Muscle of leg (tissue), 3 donors: ENCODE measurements at regions not wholly inside any gene's neighbourhood (a gene's known extent, or its start where the extent isn't known, plus 50 kb on each side); places are given as distances from the start of the nearest gene placed in this dataset.
A peak's percentile ranks its signal among the peaks of the same experiment; 100 is the strongest.

ENCODE experiments used
- DNase-seq: peaks from one replicate; pipeline ENCODE4 v3.0.0; 2013
- H3K27ac ChIP-seq: one replicate; pipeline ENCODE4 v1.5.1; 2013; ENCODE audit warnings: mild to moderate bottlenecking, low read length, control low read depth
- H3K27me3 ChIP-seq: one replicate; pipeline ENCODE4 v1.6.1; 2013; ENCODE audit warnings: low read length; ENCODE audit not compliant: control insufficient read depth, insufficient read depth
- H3K36me3 ChIP-seq: one replicate; pipeline ENCODE4 v1.6.1; 2013; ENCODE audit warnings: low read length; ENCODE audit not compliant: control insufficient read depth, insufficient read depth
- H3K4me1 ChIP-seq: one replicate; pipeline ENCODE4 v1.6.1; 2013; ENCODE audit warnings: low read length; ENCODE audit not compliant: control insufficient read depth, insufficient read depth
- H3K4me3 ChIP-seq: one replicate; pipeline ENCODE4 v1.5.1; 2013; ENCODE audit warnings: low read length, control low read depth
- H3K9me3 ChIP-seq: replicated peaks from 2 replicates; pipeline ENCODE4 v1.6.1; 2013; ENCODE audit warnings: low read depth, low read length; ENCODE audit not compliant: control insufficient read depth
- WGBS: methylation state at CpG from one replicate; pipeline ENCODE4 v1.1.5; 2013; ENCODE audit warnings: missing lambda C conversion rate; ENCODE audit not compliant: insufficient coverage; 5-methylcytosine and 5-hydroxymethylcytosine counted together

DNA sequence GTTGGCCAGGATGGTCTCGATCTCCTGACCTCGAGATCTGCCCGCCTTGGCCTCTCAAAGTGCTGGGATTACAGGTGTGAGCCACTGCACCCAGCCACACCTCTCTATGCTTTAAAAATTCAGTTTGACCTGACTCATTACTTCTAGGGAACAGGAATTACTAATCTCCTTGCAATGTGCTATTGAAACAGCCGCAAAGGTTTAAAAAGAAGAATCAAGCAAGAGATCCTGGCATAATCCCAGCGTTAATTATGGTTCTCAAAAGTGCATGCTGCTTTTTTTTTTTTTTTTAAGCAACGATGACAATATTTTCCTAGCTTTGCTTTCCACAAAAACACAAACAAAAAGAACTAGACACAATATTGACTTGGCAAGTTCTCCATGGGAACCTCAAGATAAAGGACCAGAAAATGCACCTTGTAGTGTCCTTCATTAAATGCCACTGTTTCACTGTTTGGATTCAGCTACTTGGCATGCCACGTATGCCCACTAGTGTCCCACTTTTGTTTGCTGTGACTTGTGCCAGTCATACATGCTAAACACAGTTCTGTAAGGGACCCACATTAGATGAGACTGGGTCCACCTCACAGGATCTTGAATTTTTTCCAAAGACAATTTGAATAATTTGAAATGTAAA is 112.6 kb upstream of the PPARGC1A start:
- Histone ChIP-seq H3K36me3 (no peaks in the 10 kb centered on the region), H3K27me3 (no peaks in the 10 kb centered on the region), H3K9me3 (no peaks in the 10 kb centered on the region), H3K4me1 (no peaks in the 10 kb centered on the region), H3K4me3 (no peak overlapping the region), H3K27ac (no peak overlapping the region)
- no peak for DNase-seq
- 93% methylated on average over 4 of the region's 7 CpGs for WGBS

DNA sequence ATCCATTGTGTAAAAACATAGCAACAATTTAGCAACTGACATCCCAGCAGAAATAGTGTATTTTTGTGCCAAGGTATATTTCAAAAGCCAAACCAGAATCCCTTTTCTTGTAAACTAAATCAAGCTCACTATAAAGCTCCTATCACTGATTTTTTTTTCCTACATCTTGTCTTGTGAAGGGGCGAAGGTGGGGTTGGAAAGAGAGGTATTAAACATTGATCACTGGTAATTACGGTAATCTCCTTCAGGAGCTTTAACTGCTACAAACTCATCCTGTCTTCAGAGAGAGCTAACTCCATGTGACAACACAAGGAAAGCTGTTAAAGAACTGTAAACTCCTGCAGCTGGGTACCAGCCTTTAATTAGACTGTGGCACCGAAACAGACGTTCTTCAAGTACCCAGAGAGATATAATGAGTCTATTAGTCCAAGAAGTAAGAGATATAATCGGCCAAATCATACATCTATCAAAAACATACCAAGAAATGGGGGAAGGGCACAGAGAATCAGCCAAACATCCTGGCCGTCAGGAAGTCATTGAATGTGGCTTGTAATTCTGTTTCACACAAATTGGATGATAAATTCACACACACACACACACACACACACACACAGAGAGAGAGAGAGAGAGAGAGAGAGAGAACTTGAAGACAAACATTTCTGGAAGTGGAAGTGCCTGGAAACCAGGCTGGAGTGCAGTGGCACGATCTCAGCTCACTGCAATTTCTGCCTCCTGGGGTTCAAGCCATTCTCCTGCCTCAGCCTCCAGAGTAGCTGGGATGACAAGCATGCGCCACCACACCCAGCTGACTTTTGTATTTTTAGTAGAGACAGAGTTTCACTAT is 111.9 kb upstream of the PPARGC1A start:
- Histone ChIP-seq H3K4me1 (no peaks in the 10 kb centered on the region), H3K27ac (no peak overlapping the region), H3K36me3 (no peaks in the 10 kb centered on the region), H3K9me3 (no peaks in the 10 kb centered on the region), H3K27me3 (no peaks in the 10 kb centered on the region), H3K4me3 (no peak overlapping the region)
- no CpG with 5 or more reads among the region's 8 CpGs for WGBS
- DNase-seq, result no peak

DNA sequence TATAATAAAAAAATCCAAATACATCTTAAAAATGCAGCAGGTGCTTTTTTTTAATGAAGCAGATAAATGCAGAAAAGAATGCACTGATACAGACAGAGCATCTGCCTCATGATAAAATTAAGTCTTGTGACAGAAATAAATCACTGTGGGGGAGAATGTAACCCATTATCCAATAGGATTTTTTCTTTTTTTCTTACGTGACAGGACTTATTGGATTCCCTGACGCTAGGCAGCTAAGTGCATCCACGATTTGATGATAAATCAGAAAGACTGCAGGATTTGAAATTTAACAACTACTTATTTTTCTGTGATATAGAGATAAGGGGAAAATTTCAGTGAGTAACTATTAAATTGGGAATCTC is 110.6 kb upstream of the PPARGC1A start:
- H3K36me3 ChIP-seq, result no peaks in the 10 kb centered on the region
- no peak for DNase-seq
- no peak overlapping the region for H3K27ac ChIP-seq
- no peaks in the 10 kb centered on the region for H3K9me3 ChIP-seq
- H3K4me1 ChIP-seq, result no peaks in the 10 kb centered on the region
- no CpG with 5 or more reads among the region's 3 CpGs for WGBS
- no peaks in the 10 kb centered on the region for H3K27me3 ChIP-seq
- H3K4me3 ChIP-seq, result no peak overlapping the region

DNA sequence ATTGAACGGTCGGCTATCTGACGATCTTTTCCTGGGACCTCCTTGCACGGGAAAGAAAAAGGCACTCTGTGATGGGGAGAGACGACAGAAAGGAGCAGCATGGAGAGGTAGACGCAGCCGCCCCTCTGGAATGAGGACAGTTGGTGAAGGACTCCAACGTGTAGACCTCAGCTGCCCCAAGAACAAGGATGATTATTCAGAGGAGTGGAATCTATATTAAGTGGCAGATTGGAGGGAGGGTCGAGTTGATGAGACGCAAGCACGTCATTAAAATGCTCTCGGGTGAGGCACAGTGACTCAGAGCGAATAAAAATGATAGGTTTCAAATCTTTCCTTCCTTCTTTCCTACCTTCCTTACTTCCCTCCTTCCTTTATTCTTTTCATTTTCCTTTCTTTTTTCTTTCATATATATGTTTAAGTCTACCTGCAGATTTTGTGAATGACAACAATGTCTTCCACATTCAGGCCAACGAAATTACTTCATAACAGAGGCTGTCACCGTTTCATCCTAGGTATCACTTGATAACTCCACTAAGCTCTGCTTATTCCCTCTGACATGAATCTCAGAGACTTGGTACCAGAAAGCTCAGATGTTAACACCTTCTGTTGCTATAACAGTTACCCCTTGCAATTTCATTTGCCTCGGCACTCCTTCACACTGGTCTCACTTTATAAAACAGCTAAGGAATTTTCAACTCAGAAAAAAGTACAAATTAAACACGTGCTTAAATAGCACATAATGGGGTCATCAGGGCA is 110.0 kb upstream of the PPARGC1A start:
- DNase-seq, result no peak
- no peaks in the 10 kb centered on the region for H3K27me3 ChIP-seq
- no peak overlapping the region for H3K4me3 ChIP-seq
- WGBS, result 67% methylated on average over 10 of the region's 17 CpGs
- H3K36me3 ChIP-seq, result no peaks in the 10 kb centered on the region
- no peaks in the 10 kb centered on the region for H3K9me3 ChIP-seq
- no peaks in the 10 kb centered on the region for H3K4me1 ChIP-seq
- H3K27ac ChIP-seq, result no peak overlapping the region

DNA sequence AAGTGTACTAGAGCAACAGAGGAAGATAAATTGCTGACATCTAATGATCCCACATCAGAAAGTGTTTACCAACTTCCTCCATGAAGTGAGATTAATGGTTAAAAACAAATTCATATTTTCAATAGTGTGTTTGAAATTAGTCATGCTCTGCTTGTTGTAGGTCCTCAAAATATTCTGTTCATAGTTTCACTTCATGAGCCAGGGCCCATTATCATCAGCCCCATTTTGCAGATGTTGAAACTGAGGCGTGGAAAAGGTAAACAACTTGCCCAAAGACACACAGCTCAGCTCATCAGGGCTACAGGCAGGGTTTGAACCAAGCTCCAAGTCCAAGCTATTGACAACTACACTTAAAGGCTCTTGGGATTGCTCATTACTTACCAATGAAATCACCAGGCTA is 103.5 kb upstream of the PPARGC1A start:
- H3K27ac ChIP-seq, result no peak overlapping the region
- no peaks in the 10 kb centered on the region for H3K27me3 ChIP-seq
- no peak overlapping the region for H3K4me3 ChIP-seq
- no peaks in the 10 kb centered on the region for H3K36me3 ChIP-seq
- DNase-seq, result no peak
- H3K9me3 ChIP-seq, result no peaks in the 10 kb centered on the region
- no CpG with 5 or more reads among the region's 1 CpG for WGBS
- no peaks in the 10 kb centered on the region for H3K4me1 ChIP-seq

DNA sequence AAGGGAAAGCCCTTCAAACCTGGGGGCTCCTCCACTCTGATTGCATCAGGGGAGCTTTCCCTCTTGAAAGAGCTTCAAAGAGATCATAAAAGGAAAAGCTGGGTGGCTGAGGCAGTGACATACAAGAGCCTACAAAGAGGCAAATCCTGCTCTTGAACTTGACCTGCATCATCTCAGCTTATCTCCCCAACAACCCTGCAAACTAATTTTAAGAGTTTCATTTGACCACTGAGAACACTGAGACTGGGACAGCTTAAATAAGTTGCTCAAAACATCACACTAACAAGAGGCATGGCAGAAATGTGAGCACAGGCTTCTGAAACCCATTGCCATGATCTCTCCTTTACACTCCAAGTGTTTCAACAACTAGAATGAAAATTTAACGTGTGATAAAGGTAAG is 101.6 kb upstream of the PPARGC1A start:
- Histone ChIP-seq H3K27ac (no peak overlapping the region), H3K4me3 (no peak overlapping the region), H3K9me3 (no peaks in the 10 kb centered on the region), H3K36me3 (no peaks in the 10 kb centered on the region), H3K27me3 (no peaks in the 10 kb centered on the region), H3K4me1 (no peaks in the 10 kb centered on the region)
- DNase-seq, result no peak
- WGBS, result no CpG with 5 or more reads among the region's 1 CpG

DNA sequence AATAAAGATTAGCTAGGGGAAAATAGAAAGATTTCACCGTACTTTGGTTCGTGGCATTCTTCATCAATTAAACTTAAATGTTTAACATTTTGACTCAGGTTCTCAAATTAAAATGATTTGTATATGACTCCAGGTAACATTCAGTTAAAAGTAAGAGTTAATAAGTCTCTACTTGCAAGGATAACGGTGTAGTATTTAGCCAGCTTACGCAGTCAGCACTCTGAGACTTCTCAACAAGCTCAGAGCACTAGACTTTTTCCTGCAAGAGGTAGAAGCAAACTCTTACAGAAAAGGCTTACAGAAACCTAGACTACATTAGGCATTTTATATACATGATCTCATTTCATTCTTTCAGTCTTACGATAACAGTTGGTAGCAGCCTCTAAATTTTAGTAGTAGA is 96.4 kb upstream of the PPARGC1A start:
- H3K36me3 ChIP-seq, result no peaks in the 10 kb centered on the region
- no peaks in the 10 kb centered on the region for H3K27me3 ChIP-seq
- DNase-seq, result no peak
- H3K27ac ChIP-seq, result no peak overlapping the region
- no peak overlapping the region for H3K4me3 ChIP-seq
- no peaks in the 10 kb centered on the region for H3K4me1 ChIP-seq
- H3K9me3 ChIP-seq, result no peaks in the 10 kb centered on the region
- WGBS, result no CpG with 5 or more reads among the region's 5 CpGs

DNA sequence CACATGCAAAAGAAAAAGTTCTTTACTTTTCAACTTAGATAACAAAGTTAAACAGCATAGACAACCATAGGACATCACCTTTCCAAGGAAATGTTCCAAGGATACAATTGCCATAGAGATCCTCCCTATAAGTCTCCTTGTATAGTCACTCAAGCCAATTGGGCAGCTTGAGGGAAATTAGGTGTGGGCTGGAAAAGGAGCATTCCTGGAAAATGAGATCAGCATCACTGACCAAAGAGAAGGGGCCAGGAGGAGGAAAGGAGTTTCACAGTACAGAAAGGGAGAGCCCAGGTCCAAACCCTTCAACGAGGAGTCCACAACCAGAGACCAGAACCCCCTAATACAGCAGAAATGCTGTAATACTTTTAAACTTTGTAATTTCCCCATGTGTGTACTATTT is 91.5 kb upstream of the PPARGC1A start:
- no peak overlapping the region for H3K4me3 ChIP-seq
- no peaks in the 10 kb centered on the region for H3K36me3 ChIP-seq
- no peaks in the 10 kb centered on the region for H3K4me1 ChIP-seq
- no peak overlapping the region for H3K27ac ChIP-seq
- peak; percentile 44 for DNase-seq
- no peaks in the 10 kb centered on the region for H3K9me3 ChIP-seq
- WGBS, result no CpG with 5 or more reads among the region's 1 CpG
- no peaks in the 10 kb centered on the region for H3K27me3 ChIP-seq

DNA sequence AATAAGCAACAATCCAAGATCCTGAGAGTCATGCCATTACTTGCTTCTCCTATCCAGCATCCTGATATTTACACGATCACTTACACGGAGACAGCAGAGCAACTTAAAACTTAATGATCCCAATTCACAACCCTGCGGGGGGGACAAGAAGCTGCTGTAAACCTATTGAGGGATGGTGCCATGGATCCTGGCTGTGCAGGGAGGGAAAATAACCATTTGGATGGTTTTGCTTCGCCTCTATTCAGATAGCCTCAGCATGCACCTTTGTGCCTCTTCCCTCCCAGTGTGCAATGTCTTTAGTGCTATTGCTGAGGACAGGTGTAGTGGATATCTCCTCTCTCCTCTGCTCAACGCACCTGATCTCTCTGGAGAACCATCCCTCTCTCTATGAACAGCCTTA is 89.7 kb upstream of the PPARGC1A start:
- Histone ChIP-seq H3K9me3 (no peaks in the 10 kb centered on the region), H3K27me3 (no peaks in the 10 kb centered on the region), H3K4me3 (no peak overlapping the region), H3K36me3 (no peaks in the 10 kb centered on the region), H3K4me1 (no peaks in the 10 kb centered on the region), H3K27ac (no peak overlapping the region)
- no peak for DNase-seq
- WGBS, result no CpG with 5 or more reads among the region's 5 CpGs

DNA sequence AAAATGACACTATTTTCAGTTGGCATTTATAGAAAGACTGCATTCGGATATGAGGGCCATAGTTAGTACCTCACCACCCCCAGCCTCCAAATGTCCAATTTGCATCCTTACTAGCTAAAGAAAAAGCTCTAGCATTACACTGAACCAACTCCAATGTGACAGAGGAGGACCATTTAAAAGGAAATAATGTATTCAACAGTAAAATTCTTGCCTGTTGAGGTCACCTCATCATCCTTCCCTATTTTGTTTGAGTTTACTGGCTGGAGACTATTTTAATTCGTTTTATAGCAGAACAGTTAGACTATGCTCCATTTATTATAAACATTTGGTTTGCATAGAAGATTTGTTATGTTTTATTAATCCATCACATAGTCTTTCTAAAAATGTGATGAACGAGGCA is 88.2 kb upstream of the PPARGC1A start:
- Histone ChIP-seq H3K9me3 (no peaks in the 10 kb centered on the region), H3K36me3 (no peaks in the 10 kb centered on the region), H3K4me3 (no peak overlapping the region), H3K27me3 (no peaks in the 10 kb centered on the region), H3K4me1 (peaks cover under 1% of the 10 kb centered on the region), H3K27ac (no peak overlapping the region)
- WGBS, result no CpG with 5 or more reads among the region's 3 CpGs
- DNase-seq, result peak; percentile 57
